H9 (cell line): ENCODE measurements at regions not wholly inside any gene's neighbourhood (a gene's known extent, or its start where the extent isn't known, plus 50 kb on each side); places are given as distances from the start of the nearest gene placed in this dataset.
"Not testable (repeated sequence)": the region's sequence is repeated elsewhere in the genome, so short reads cannot be mapped to it uniquely, and the experiment has no call there.

ENCODE experiments used
- DNase-seq: peaks from one replicate; pipeline ENCODE4 v3.0.0-alpha.2; 2017
- H2AFZ ChIP-seq: one replicate; pipeline ENCODE4 v1.6.1; 2013; ENCODE audit warnings: mild to moderate bottlenecking, low read length, control low read depth, moderate library complexity
- H2AK5ac ChIP-seq: 2 replicates; pipeline ENCODE4 v1.6.1; 2013; ENCODE audit warnings: low read length, control low read depth, mixed read lengths; ENCODE audit not compliant: insufficient read length
- H2BK120ac ChIP-seq: one replicate; pipeline ENCODE4 v1.6.1; 2013; ENCODE audit warnings: low read depth, mild to moderate bottlenecking, low read length, control low read depth, inconsistent platforms; ENCODE audit not compliant: poor library complexity, severe bottlenecking
- H2BK12ac ChIP-seq: 2 replicates; pipeline ENCODE4 v1.6.1; 2013; ENCODE audit warnings: low read length, control low read depth, mixed read lengths, low read depth; ENCODE audit not compliant: insufficient read length
- H2BK15ac ChIP-seq: 2 replicates; pipeline ENCODE4 v1.6.1; 2013; ENCODE audit warnings: low read depth, low read length, control low read depth
- H2BK20ac ChIP-seq: one replicate; pipeline ENCODE4 v1.6.1; 2013; ENCODE audit warnings: low read depth, mild to moderate bottlenecking, low read length, control low read depth, inconsistent platforms; ENCODE audit not compliant: poor library complexity, severe bottlenecking
- H2BK5ac ChIP-seq: 2 replicates; pipeline ENCODE4 v1.6.1; 2013; ENCODE audit warnings: low read length, control low read depth, mixed read lengths; ENCODE audit not compliant: insufficient read length
- H3K14ac ChIP-seq: 2 replicates; pipeline ENCODE4 v1.6.1; 2013; ENCODE audit warnings: low read length, control low read depth; ENCODE audit not compliant: insufficient read depth
- H3K18ac ChIP-seq: 2 replicates; pipeline ENCODE4 v1.6.1; 2013; ENCODE audit warnings: low read depth, mild to moderate bottlenecking, mixed read lengths, low read length, control low read depth; ENCODE audit not compliant: insufficient read length
- H3K23ac ChIP-seq: 2 replicates; pipeline ENCODE4 v1.6.1; 2013; ENCODE audit warnings: low read length, control low read depth, mixed read lengths, low read depth; ENCODE audit not compliant: insufficient read length
- H3K23me2 ChIP-seq: 2 replicates; pipeline ENCODE4 v1.6.1; 2013; ENCODE audit warnings: low read depth, mild to moderate bottlenecking, mixed read lengths, low read length, control low read depth; ENCODE audit not compliant: insufficient read length, poor library complexity, severe bottlenecking
- H3K27ac ChIP-seq: 2 replicates; pipeline ENCODE4 v1.5.1; 2013; ENCODE audit warnings: low read length, control low read depth, mixed read lengths, low read depth; ENCODE audit not compliant: insufficient read length
- H3K27me3 ChIP-seq: 2 replicates; pipeline ENCODE4 v1.6.1; 2013; ENCODE audit warnings: low read length, control low read depth, inconsistent platforms; ENCODE audit not compliant: insufficient read depth
- H3K4ac ChIP-seq: 2 replicates; pipeline ENCODE4 v1.6.1; 2013; ENCODE audit warnings: low read depth, mild to moderate bottlenecking, control low read depth, inconsistent platforms, low read length, moderate library complexity
- H3K4me1 ChIP-seq: 2 replicates; pipeline ENCODE4 v1.6.1; 2013; ENCODE audit warnings: low read length, control low read depth, inconsistent platforms; ENCODE audit not compliant: insufficient read depth
- H3K4me2 ChIP-seq: 2 replicates; pipeline ENCODE4 v1.6.1; 2013; ENCODE audit warnings: low read length, control low read depth, mixed read lengths; ENCODE audit not compliant: insufficient read length, insufficient read depth
- H3K56ac ChIP-seq: 2 replicates; pipeline ENCODE4 v1.6.1; 2013; ENCODE audit warnings: low read depth, mild to moderate bottlenecking, mixed read lengths, low read length, control low read depth; ENCODE audit not compliant: insufficient read length
- H3K79me1 ChIP-seq: 2 replicates; pipeline ENCODE4 v1.6.1; 2013; ENCODE audit warnings: low read depth, mild to moderate bottlenecking, moderate library complexity, low read length, control low read depth, inconsistent platforms; ENCODE audit not compliant: insufficient read depth, poor library complexity, severe bottlenecking
- H3K79me2 ChIP-seq: 2 replicates; pipeline ENCODE4 v1.6.1; 2013; ENCODE audit warnings: low read length, control low read depth, inconsistent platforms; ENCODE audit not compliant: insufficient read depth
- H3K9ac ChIP-seq: 2 replicates; pipeline ENCODE4 v1.6.1; 2013; ENCODE audit warnings: low read length, control low read depth, mixed read lengths; ENCODE audit not compliant: insufficient read length; ENCODE audit errors: extremely low read depth
- H3K9me3 ChIP-seq: one replicate; pipeline ENCODE4 v1.6.1; 2013; ENCODE audit warnings: low read depth, low read length, inconsistent platforms; ENCODE audit not compliant: control insufficient read depth
- H3T11ph ChIP-seq: one replicate; pipeline ENCODE4 v1.6.1; 2013; ENCODE audit warnings: mild to moderate bottlenecking, low read length, control low read depth, inconsistent platforms
- H4K20me1 ChIP-seq: one replicate; pipeline ENCODE4 v1.6.1; 2013; ENCODE audit not compliant: control insufficient read depth, insufficient read length, insufficient read depth
- H4K5ac ChIP-seq: 2 replicates; pipeline ENCODE4 v1.6.1; 2013; ENCODE audit warnings: low read depth, mild to moderate bottlenecking, mixed read lengths, low read length, control low read depth; ENCODE audit not compliant: insufficient read length
- H4K8ac ChIP-seq: replicated peaks from 2 replicates; pipeline ENCODE4 v1.6.1; 2013; ENCODE audit warnings: low read length, control low read depth, mixed read lengths, low read depth; ENCODE audit not compliant: insufficient read length
- H4K91ac ChIP-seq: 2 replicates; pipeline ENCODE4 v1.6.1; 2013; ENCODE audit warnings: low read depth, mild to moderate bottlenecking, moderate library complexity, mixed read lengths, low read length, control low read depth; ENCODE audit not compliant: insufficient read length
- H3K27ac Mint-ChIP-seq, 3 experiments: 2 replicates in 2 of 3; 3 replicates in 1 of 3; pipeline ENCODE4 v1.8.0; 2020 to 2021; ENCODE audit warnings: mixed read lengths in 3 of 3, mild to moderate bottlenecking in 1 of 3, moderate library complexity in 1 of 3
- H3K27me3 Mint-ChIP-seq: 2 replicates; pipeline ENCODE4 v1.8.0; 2021; ENCODE audit warnings: low read depth, mild to moderate bottlenecking, moderate library complexity, mixed read lengths
- H3K36me3 Mint-ChIP-seq, 3 experiments: 2 replicates in 2 of 3; 3 replicates in 1 of 3; pipeline ENCODE4 v1.8.0; 2020 to 2021; ENCODE audit warnings: low read depth in 3 of 3, mixed read lengths in 3 of 3; ENCODE audit not compliant: insufficient read depth in 1 of 3
- H3K4me1 Mint-ChIP-seq, 2 experiments: 2 replicates each; pipeline ENCODE4 v1.8.0; 2020; ENCODE audit warnings: mixed read lengths in 2 of 2
- H3K4me3 Mint-ChIP-seq, 2 experiments: 2 replicates in 1 of 2; 3 replicates in 1 of 2; pipeline ENCODE4 v1.8.0; 2020 to 2021; ENCODE audit warnings: mild to moderate bottlenecking in 2 of 2, mixed read lengths in 2 of 2, moderate library complexity in 1 of 2
- H3K9me3 Mint-ChIP-seq, 2 experiments: 2 replicates in 1 of 2; 3 replicates in 1 of 2; pipeline ENCODE4 v1.8.0; 2020; ENCODE audit warnings: mild to moderate bottlenecking in 2 of 2, mixed read lengths in 2 of 2, moderate library complexity in 1 of 2
- WGBS: extraction: QIAGEN DNeasy Blood & Tissue Kit; methylation state at CpG from one replicate; pipeline ENCODE4 v1.1.7; 2013; ENCODE audit warnings: missing lambda C conversion rate, low lambda C conversion rate, mixed read lengths; ENCODE audit not compliant: insufficient read length; ENCODE audit errors: extremely low coverage; 5-methylcytosine and 5-hydroxymethylcytosine counted together
- TF ChIP-seq, protein P1 (sequence below): fragments of 200-600 bp; sonication (generic); conservative IDR thresholded peaks from 3 replicates; pipeline ENCODE4 v1.8.0; 2021; ENCODE audit warnings: antibody characterized with exemption, mild to moderate bottlenecking

DNA sequence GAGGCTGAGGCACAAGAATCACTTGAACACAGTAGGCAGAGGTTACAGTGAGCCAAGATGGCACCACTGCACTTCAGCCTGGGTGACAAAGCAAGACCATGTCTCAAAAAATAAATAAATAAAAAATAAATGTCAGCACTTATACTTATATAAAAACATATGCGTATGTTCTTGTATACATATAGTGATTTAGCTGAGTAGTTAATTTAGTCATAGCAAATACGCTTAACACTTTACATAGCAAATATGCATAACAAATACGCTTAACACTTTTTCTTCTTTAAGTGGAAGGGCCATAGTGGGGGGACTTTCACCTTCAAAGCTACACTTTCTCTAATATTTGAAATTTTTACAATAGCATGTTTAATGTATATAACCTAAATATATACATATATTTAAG lies 64.0 kb upstream of the CAPRIN1 start:
- no peak overlapping the region for H2AK5ac ChIP-seq
- Mint-ChIP-seq H3K9me3 (peaks cover 15 to 17% of the 10 kb centered on the region in 2 experiments; a peak in 4 of 5 replicates), H3K27ac (no peak overlapping the region), H3K27me3 (no peaks in the 10 kb centered on the region; the same call in none of the 2 replicates), H3K4me1 (peaks cover 4 to 5% of the 10 kb centered on the region in 2 experiments; a peak in 2 of 4 replicates), H3K36me3 (no peaks in the 10 kb centered on the region; a peak in 1 of 7 replicates), H3K4me3 (no peak overlapping the region)
- H3K27ac ChIP-seq: no peak overlapping the region
- no peak overlapping the region for H3T11ph ChIP-seq
- TF ChIP-seq, protein P1, sequence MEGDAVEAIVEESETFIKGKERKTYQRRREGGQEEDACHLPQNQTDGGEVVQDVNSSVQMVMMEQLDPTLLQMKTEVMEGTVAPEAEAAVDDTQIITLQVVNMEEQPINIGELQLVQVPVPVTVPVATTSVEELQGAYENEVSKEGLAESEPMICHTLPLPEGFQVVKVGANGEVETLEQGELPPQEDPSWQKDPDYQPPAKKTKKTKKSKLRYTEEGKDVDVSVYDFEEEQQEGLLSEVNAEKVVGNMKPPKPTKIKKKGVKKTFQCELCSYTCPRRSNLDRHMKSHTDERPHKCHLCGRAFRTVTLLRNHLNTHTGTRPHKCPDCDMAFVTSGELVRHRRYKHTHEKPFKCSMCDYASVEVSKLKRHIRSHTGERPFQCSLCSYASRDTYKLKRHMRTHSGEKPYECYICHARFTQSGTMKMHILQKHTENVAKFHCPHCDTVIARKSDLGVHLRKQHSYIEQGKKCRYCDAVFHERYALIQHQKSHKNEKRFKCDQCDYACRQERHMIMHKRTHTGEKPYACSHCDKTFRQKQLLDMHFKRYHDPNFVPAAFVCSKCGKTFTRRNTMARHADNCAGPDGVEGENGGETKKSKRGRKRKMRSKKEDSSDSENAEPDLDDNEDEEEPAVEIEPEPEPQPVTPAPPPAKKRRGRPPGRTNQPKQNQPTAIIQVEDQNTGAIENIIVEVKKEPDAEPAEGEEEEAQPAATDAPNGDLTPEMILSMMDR: no peak
- no peaks in the 10 kb centered on the region for H3K23me2 ChIP-seq
- H3K79me1 ChIP-seq: no peaks in the 10 kb centered on the region
- no peaks in the 10 kb centered on the region for H4K20me1 ChIP-seq
- H2AFZ ChIP-seq: no peak overlapping the region
- no peaks in the 10 kb centered on the region for H3K79me2 ChIP-seq
- H3K27me3 ChIP-seq: no peaks in the 10 kb centered on the region
- no peak overlapping the region for H4K8ac ChIP-seq
- H4K91ac ChIP-seq: no peak overlapping the region
- no peak overlapping the region for H3K4me2 ChIP-seq
- no peak for DNase-seq
- H3K4me1 ChIP-seq: no peaks in the 10 kb centered on the region
- no peak overlapping the region for H2BK20ac ChIP-seq
- no CpG with 5 or more reads among the region's 3 CpGs for WGBS
- H3K9ac ChIP-seq: no peak overlapping the region
- H3K4ac ChIP-seq: no peak overlapping the region
- H3K9me3 ChIP-seq: no peaks in the 10 kb centered on the region
- no peak overlapping the region for H2BK12ac ChIP-seq
- no peak overlapping the region for H4K5ac ChIP-seq
- H2BK120ac ChIP-seq: no peak overlapping the region
- no peak overlapping the region for H2BK15ac ChIP-seq
- H2BK5ac ChIP-seq: no peak overlapping the region
- H3K18ac ChIP-seq: no peak overlapping the region
- H3K14ac ChIP-seq: no peak overlapping the region
- H3K23ac ChIP-seq: no peak overlapping the region
- H3K56ac ChIP-seq: no peak overlapping the region

GRCh38 chr11:33986597-33987501 lies 64.7 kb upstream of the CAPRIN1 start:
- H3K4ac ChIP-seq, H3K79me1 ChIP-seq, H3K56ac ChIP-seq, H3K27ac ChIP-seq, H4K8ac ChIP-seq, H2BK5ac ChIP-seq, H3K79me2 ChIP-seq, H3K27ac Mint-ChIP-seq, H4K20me1 ChIP-seq, H2BK12ac ChIP-seq, H4K91ac ChIP-seq, H3K23ac ChIP-seq, H2AFZ ChIP-seq, H2BK20ac ChIP-seq, H3K4me1 ChIP-seq, H3K4me1 Mint-ChIP-seq, H3K14ac ChIP-seq, H3K18ac ChIP-seq, H3K27me3 ChIP-seq, DNase-seq, H3K4me3 Mint-ChIP-seq, H3K4me2 ChIP-seq, H3K9ac ChIP-seq, H4K5ac ChIP-seq, H2BK120ac ChIP-seq, H3K23me2 ChIP-seq, H3K36me3 Mint-ChIP-seq, H3K9me3 ChIP-seq, H3K27me3 Mint-ChIP-seq, H3T11ph ChIP-seq, H2BK15ac ChIP-seq, H2AK5ac ChIP-seq: not testable (repeated sequence)
- no CpG with 5 or more reads among the region's 12 CpGs for WGBS
- H3K9me3 Mint-ChIP-seq: peaks cover 13 to 17% of the 10 kb centered on the region in 2 experiments; a peak in 4 of 5 replicates
